GM23338 (cell line): ENCODE measurements at regions not wholly inside any gene's neighbourhood (a gene's known extent, or its start where the extent isn't known, plus 50 kb on each side); places are given as distances from the start of the nearest gene placed in this dataset.

Source experiments
- CTCF ChIP-seq, 2 experiments: fragments of 200-600 bp in 1 of 2; sonication (generic) in 1 of 2; conservative IDR thresholded peaks; 2 replicates each; pipeline versions ENCODE4 v1.5.1 to v1.6.1; 2016 to 2017; ENCODE audit warnings: antibody characterized with exemption in 2 of 2, low read depth in 2 of 2, mild to moderate bottlenecking in 2 of 2, moderate library complexity in 1 of 2
- EZH2 ChIP-seq: fragments of 200-600 bp; sonication (generic); IDR thresholded peaks from one replicate; pipeline ENCODE4 v1.8.0; 2017; ENCODE audit warnings: antibody characterized with exemption, mild to moderate bottlenecking, low read depth; ENCODE audit not compliant: unreplicated experiment
- POLR2AphosphoS5 ChIP-seq: IDR thresholded peaks from 2 replicates; pipeline ENCODE4 v1.6.1; 2016; ENCODE audit warnings: antibody characterized with exemption, low read depth
- REST ChIP-seq: IDR thresholded peaks from one replicate; pipeline ENCODE4 v1.6.1; 2018; ENCODE audit warnings: antibody characterized with exemption; ENCODE audit not compliant: unreplicated experiment
- ZNF114 ChIP-seq: fragments of 250-450 bp; sonication (Bioruptor Pico); IDR thresholded peaks from 2 replicates; pipeline ENCODE4 v1.5.0; 2020; ENCODE audit warnings: mild to moderate bottlenecking, moderate library complexity

GRCh38 chr14:22084393-22085281 lies 411.0 kb upstream of the OR4E1 start:
- TF ChIP-seq POLR2AphosphoS5 (no peak), CTCF (conservative IDR thresholded peaks at IDR 0.05; ENCODE audit: low read depth in 2 of 2) (peak; percentile 51 to 83), REST (no peak), EZH2 (no peak), ZNF114 (CRISPR knock-in tag) (no peak)
